Activated CD4-positive, alpha-beta T cell treated with anti-CD3 and anti-CD28 coated beads for 36 hours (primary cell): ENCODE measurements at regions not wholly inside any gene's neighbourhood (a gene's known extent, or its start where the extent isn't known, plus 50 kb on each side); places are given as distances from the start of the nearest gene placed in this dataset.

Experiments
- ATAC-seq: fragments of 200-7000 bp; cut with Tn5 transposase; one replicate; pipeline ENCODE4 v1.10.0; 2021; ENCODE audit warnings: mild to moderate bottlenecking, moderate library complexity
- CTCF ChIA-PET: fragments of 350-600 bp; sonication (Branson Sonifier 250); formaldehyde crosslinking; loops from one replicate; lab custom pipeline; 2021; ENCODE audit warnings: antibody characterized with exemption; lab: Charles Lee
- POLR2A ChIA-PET: fragments of 350-600 bp; sonication (Branson Sonifier 250); formaldehyde crosslinking; loops from one replicate; lab custom pipeline; 2021; ENCODE audit warnings: antibody characterized with exemption, inconsistent platforms; lab: Charles Lee
- DNase-seq: peaks from one replicate; pipeline ENCODE4 v3.0.0-alpha.2; 2020
- H3K27ac Mint-ChIP-seq: one replicate; pipeline ENCODE4 v1.8.0; 2021; ENCODE audit warnings: mixed read lengths
- H3K27me3 Mint-ChIP-seq: one replicate; pipeline ENCODE4 v1.8.0; 2021; ENCODE audit warnings: mixed read lengths
- H3K36me3 Mint-ChIP-seq: one replicate; pipeline ENCODE4 v1.8.0; 2021; ENCODE audit warnings: low read depth, mixed read lengths
- H3K4me1 Mint-ChIP-seq: one replicate; pipeline ENCODE4 v1.8.0; 2021; ENCODE audit warnings: mixed read lengths
- H3K4me3 Mint-ChIP-seq: one replicate; pipeline ENCODE4 v1.8.0; 2021; ENCODE audit warnings: mild to moderate bottlenecking, moderate library complexity, mixed read lengths
- H3K9me3 Mint-ChIP-seq: one replicate; pipeline ENCODE4 v1.8.0; 2021; ENCODE audit warnings: low read depth, mixed read lengths
- intact Hi-C, 2 experiments: fragments of 100-400 bp; cut with DNase I in 1 of 2; cut with micrococcal nuclease in 1 of 2; formaldehyde crosslinking; loops; one replicate each; pipeline versions ENCODE4 v1.14.2 to v1.15.1; 2022 to 2024; cut with DNase I, micrococcal nuclease

DNA sequence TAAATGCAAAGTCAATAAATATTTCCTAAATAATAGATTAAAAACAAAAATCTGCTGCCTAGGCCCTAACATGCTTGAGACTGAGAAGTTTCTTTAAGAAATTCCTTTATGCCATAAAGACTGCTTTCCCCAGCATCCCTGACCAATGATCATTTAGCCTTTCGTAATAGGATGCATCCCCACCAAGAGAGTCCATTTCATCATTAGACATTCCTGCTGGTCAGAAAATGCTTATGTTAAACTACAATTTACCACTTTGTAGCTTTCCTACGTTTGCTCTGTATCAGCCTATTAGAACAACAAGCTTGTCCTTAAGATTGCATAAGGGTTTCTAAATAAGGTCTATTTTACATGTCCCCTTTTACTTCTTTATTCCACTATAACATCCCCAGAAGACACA is 59.8 kb upstream of the HSF2 start:
- Mint-ChIP-seq H3K27ac (no peak overlapping the region), H3K4me3 (no peak overlapping the region), H3K4me1 (no peaks in the 10 kb centered on the region), H3K9me3 (no peaks in the 10 kb centered on the region), H3K36me3 (no peaks in the 10 kb centered on the region), H3K27me3 (peaks cover 8% of the 10 kb centered on the region)
- POLR2A ChIA-PET = no interaction called here
- CTCF ChIA-PET = interaction anchor here (0.5 to 0.6 kb wide), 2 partner anchors 37 to 133 kb away, joined by 3 read pairs; no protein-coding TSS in a partner anchor
- intact Hi-C loops = no loop called here
- ATAC-seq = no peak
- no peak for DNase-seq

GRCh38 chr6:122347280-122347679 is 52.2 kb upstream of the HSF2 start:
- no peak for ATAC-seq
- no peak for DNase-seq
- peaks cover 15% of the 10 kb centered on the region for H3K27me3 Mint-ChIP-seq
- ChIA-PET POLR2A (no interaction called here), CTCF (interaction anchor here (0.7 kb wide), 1 partner anchor 881 kb away, joined by 3 read pairs; no protein-coding TSS in a partner anchor)
- no peaks in the 10 kb centered on the region for H3K4me1 Mint-ChIP-seq
- intact Hi-C loops = no loop called here
- no peaks in the 10 kb centered on the region for H3K9me3 Mint-ChIP-seq
- H3K36me3 Mint-ChIP-seq = no peaks in the 10 kb centered on the region
- H3K4me3 Mint-ChIP-seq = no peak overlapping the region
- H3K27ac Mint-ChIP-seq = no peak overlapping the region

- Mint-ChIP-seq H3K36me3 (no peaks in the 10 kb centered on the region), H3K27ac (no peak overlapping the region), H3K4me1 (no peaks in the 10 kb centered on the region), H3K9me3 (no peaks in the 10 kb centered on the region), H3K27me3 (peaks cover 16% of the 10 kb centered on the region), H3K4me3 (no peak overlapping the region)
- ChIA-PET CTCF (interaction anchor here (0.7 to 0.8 kb wide), 2 partner anchors 182 to 882 kb away, joined by 3 read pairs; no protein-coding TSS in a partner anchor), POLR2A (no interaction called here)
- DNase-seq (no peak), ATAC-seq (no peak)
- intact Hi-C loops = no loop called here
Observed at GRCh38 chr6:122347751-122348150, 51.7 kb upstream of the HSF2 start.
